ENCODE measurements at regions not wholly inside any gene's neighbourhood (a gene's known extent, or its start where the extent isn't known, plus 50 kb on each side); places are given as distances from the start of the nearest gene placed in this dataset.

GRCh38 chr14:98906123-98906995, 365.6 kb downstream of the BCL11B start:
- TF ChIP-seq POLR2AphosphoS5 (IDR thresholded peaks at IDR 0.05) (peak in 1 of 3 donors; percentile 19), POLR2A (IDR thresholded peaks at IDR 0.05) (no peak), CTCF (IDR thresholded peaks at IDR 0.05) (no peak)
- Histone ChIP-seq H3K4me1 (no peaks in the 10 kb centered on the region), H3K4me3 (no peak overlapping the region), H3K27ac (peak overlapping the region in 1 of 2 donors; percentile 38), H3K36me3 (no peaks in the 10 kb centered on the region), H3K9me3 (no peaks in the 10 kb centered on the region), H3K27me3 (peaks cover 0 to 5% of the 10 kb centered on the region in 2 donors)
- DNase-seq (ENCODE audit: low spot score in 2 of 2), result peak; percentile 75 to 77
- intact Hi-C loops (cut with DNase I; ENCODE audit: low total_unique reads), result no loop called here

GRCh38 chr14:98907271-98907670, 364.7 kb downstream of the BCL11B start:
- Histone ChIP-seq H3K27me3 (peaks cover 0 to under 1% of the 10 kb centered on the region in 2 donors), H3K9me3 (no peaks in the 10 kb centered on the region), H3K4me1 (no peaks in the 10 kb centered on the region), H3K4me3 (no peak overlapping the region), H3K36me3 (no peaks in the 10 kb centered on the region), H3K27ac (no peak overlapping the region)
- TF ChIP-seq CTCF (IDR thresholded peaks at IDR 0.05) (no peak), POLR2AphosphoS5 (IDR thresholded peaks at IDR 0.05) (no peak), POLR2A (IDR thresholded peaks at IDR 0.05) (no peak)
- no peak for DNase-seq (ENCODE audit: low spot score in 2 of 2)
- intact Hi-C loops (cut with DNase I; ENCODE audit: low total_unique reads), result no loop called here

GRCh38 chr14:98908050-98908449, 363.9 kb downstream of the BCL11B start:
- H3K27me3 ChIP-seq, result no peaks in the 10 kb centered on the region
- H3K9me3 ChIP-seq, result no peaks in the 10 kb centered on the region
- DNase-seq (ENCODE audit: low spot score in 2 of 2), result no peak
- H3K4me3 ChIP-seq, result no peak overlapping the region
- intact Hi-C loops (cut with DNase I; ENCODE audit: low total_unique reads), result no loop called here
- no peak overlapping the region for H3K27ac ChIP-seq
- no peaks in the 10 kb centered on the region for H3K36me3 ChIP-seq
- TF ChIP-seq POLR2A (IDR thresholded peaks at IDR 0.05), result no peak
- TF ChIP-seq CTCF (IDR thresholded peaks at IDR 0.05), result no peak
- TF ChIP-seq POLR2AphosphoS5 (IDR thresholded peaks at IDR 0.05), result no peak
- no peaks in the 10 kb centered on the region for H3K4me1 ChIP-seq

GRCh38 chr14:98909251-98909944, 362.6 kb downstream of the BCL11B start:
- Histone ChIP-seq H3K36me3 (no peaks in the 10 kb centered on the region), H3K4me1 (no peaks in the 10 kb centered on the region), H3K27me3 (no peaks in the 10 kb centered on the region), H3K27ac (no peak overlapping the region), H3K4me3 (no peak overlapping the region), H3K9me3 (no peaks in the 10 kb centered on the region)
- DNase-seq (ENCODE audit: low spot score in 2 of 2), result no peak
- no peak for TF ChIP-seq POLR2AphosphoS5 (IDR thresholded peaks at IDR 0.05)
- no peak for TF ChIP-seq CTCF (IDR thresholded peaks at IDR 0.05)
- TF ChIP-seq POLR2A (IDR thresholded peaks at IDR 0.05), result no peak
- intact Hi-C loops (cut with DNase I; ENCODE audit: low total_unique reads), result no loop called here

- no peak for TF ChIP-seq CTCF (IDR thresholded peaks at IDR 0.05)
- no peak for TF ChIP-seq POLR2A (IDR thresholded peaks at IDR 0.05)
- TF ChIP-seq POLR2AphosphoS5 (IDR thresholded peaks at IDR 0.05), result no peak
- no peaks in the 10 kb centered on the region for H3K9me3 ChIP-seq
- H3K27ac ChIP-seq, result no peak overlapping the region
Measured at GRCh38 chr14:98910061-98910460, 361.9 kb downstream of the BCL11B start.

More at GRCh38 chr14:98910061-98910460, 361.9 kb downstream of the BCL11B start:
- intact Hi-C loops (cut with DNase I; ENCODE audit: low total_unique reads), result no loop called here
- DNase-seq (ENCODE audit: low spot score in 2 of 2), result no peak
- Histone ChIP-seq H3K36me3 (no peaks in the 10 kb centered on the region), H3K4me1 (no peaks in the 10 kb centered on the region), H3K27me3 (no peaks in the 10 kb centered on the region), H3K4me3 (no peak overlapping the region)

Data from breast epithelium (tissue), 4 donors.